Posterior cingulate gyrus (tissue), 11 donors: ENCODE measurements at regions not wholly inside any gene's neighbourhood (a gene's known extent, or its start where the extent isn't known, plus 50 kb on each side); places are given as distances from the start of the nearest gene placed in this dataset.

Experiments used
- DNase-seq, 10 donors: peaks; one replicate each; pipeline versions ENCODE4 v3.0.0 to v3.0.0-alpha.2; 2020 to 2021; ENCODE audit warnings: mixed read lengths in 3 of 10
- intact Hi-C: fragments of 100-400 bp; cut with DNase I; formaldehyde crosslinking; loops from one replicate; pipeline ENCODE4 v1.15.1; 2023

- DNase-seq: no peak
- intact Hi-C loops: loop anchor here (5.0 kb wide), 1 partner anchor 103 kb away; no protein-coding TSS in a partner anchor
These were observed 302.0 kb downstream of the DUSP10 start for GRCh38 chr1:221439747-221440501.

- DNase-seq: peak in 1 of 10 donors; percentile 14
- intact Hi-C loops: no loop called here
These were observed 301.2 kb downstream of the DUSP10 start for GRCh38 chr1:221440658-221441057.

GRCh38 chr1:221442056-221442455 is 299.8 kb downstream of the DUSP10 start:
- intact Hi-C loops: no loop called here
- DNase-seq: no peak

GRCh38 chr1:221444346-221444745 is 297.5 kb downstream of the DUSP10 start:
- DNase-seq: peak in 1 of 10 donors; percentile 18
- intact Hi-C loops: no loop called here

- intact Hi-C loops: no loop called here
- DNase-seq: no peak
These were observed 293.2 kb downstream of the DUSP10 start for GRCh38 chr1:221448585-221449175.

GRCh38 chr1:221449194-221449593 is 292.7 kb downstream of the DUSP10 start:
- intact Hi-C loops: no loop called here
- DNase-seq: no peak

GRCh38 chr1:221449801-221450470 is 292.0 kb downstream of the DUSP10 start:
- no peak for DNase-seq
- intact Hi-C loops: no loop called here

- no peak for DNase-seq
- intact Hi-C loops: no loop called here
These were observed 290.1 kb downstream of the DUSP10 start for GRCh38 chr1:221451741-221452140.

GRCh38 chr1:221454096-221454495 is 287.8 kb downstream of the DUSP10 start:
- intact Hi-C loops: no loop called here
- no peak for DNase-seq

GRCh38 chr1:221456918-221457317 is 285.0 kb downstream of the DUSP10 start:
- intact Hi-C loops: no loop called here
- DNase-seq: no peak

- intact Hi-C loops: no loop called here
These were observed 284.0 kb downstream of the DUSP10 start for GRCh38 chr1:221457685-221458446.

GRCh38 chr1:221458447-221459156 is 283.3 kb downstream of the DUSP10 start:
- intact Hi-C loops: no loop called here
- DNase-seq: no peak

More at GRCh38 chr1:221457685-221458446, 284.0 kb downstream of the DUSP10 start:
- no peak for DNase-seq

GRCh38 chr1:221459558-221459957 is 282.3 kb downstream of the DUSP10 start:
- intact Hi-C loops: no loop called here
- DNase-seq: no peak

- intact Hi-C loops: no loop called here
- no peak for DNase-seq
These were observed 279.5 kb downstream of the DUSP10 start for GRCh38 chr1:221462345-221462744.

GRCh38 chr1:221468546-221468945 is 273.3 kb downstream of the DUSP10 start:
- DNase-seq: no peak
- intact Hi-C loops: no loop called here

GRCh38 chr1:221469476-221469875 is 272.4 kb downstream of the DUSP10 start:
- no peak for DNase-seq
- intact Hi-C loops: no loop called here

GRCh38 chr1:221470000-221470698 is 271.7 kb downstream of the DUSP10 start:
- no peak for DNase-seq
- intact Hi-C loops: no loop called here

- intact Hi-C loops: no loop called here
- DNase-seq: no peak
These were observed 268.5 kb downstream of the DUSP10 start for GRCh38 chr1:221473411-221473810.

GRCh38 chr1:221477252-221477651 is 264.6 kb downstream of the DUSP10 start:
- intact Hi-C loops: loop anchor here (5.0 kb wide), 2 partner anchors 265 to 980 kb away; partner anchors contain the start of gene DUSP10
- DNase-seq: no peak
